Left renal pelvis (tissue), 4 donors: ENCODE measurements at regions not wholly inside any gene's neighbourhood (a gene's known extent, or its start where the extent isn't known, plus 50 kb on each side); places are given as distances from the start of the nearest gene placed in this dataset.
"Not testable (repeated sequence)": the region's sequence is repeated elsewhere in the genome, so short reads cannot be mapped to it uniquely, and the experiment has no call there.

Experiments used
- DNase-seq, 4 donors: peaks; one replicate each; pipeline ENCODE4 v3.0.0-alpha.2; 2013; ENCODE audit warnings: low read depth in 4 of 4, low spot score in 3 of 4

- DNase-seq, result no peak
Observed at GRCh38 chr11:134661660-134662059, 249.6 kb upstream of the B3GAT1 start.

GRCh38 chr11:134660416-134660815, 248.4 kb upstream of the B3GAT1 start:
- no peak for DNase-seq

GRCh38 chr11:134659882-134660281, 247.8 kb upstream of the B3GAT1 start:
- no peak for DNase-seq

- DNase-seq, result no peak
Observed at GRCh38 chr11:134658481-134659225, 246.6 kb upstream of the B3GAT1 start.

GRCh38 chr11:134657631-134658030, 245.6 kb upstream of the B3GAT1 start:
- no peak for DNase-seq

GRCh38 chr11:134656861-134657540, 245.0 kb upstream of the B3GAT1 start:
- DNase-seq, result no peak

GRCh38 chr11:134656086-134656840, 244.2 kb upstream of the B3GAT1 start:
- DNase-seq, result not testable (repeated sequence)

- DNase-seq, result no peak
Observed at GRCh38 chr11:134655189-134655989, 243.3 kb upstream of the B3GAT1 start.

GRCh38 chr11:134654161-134654915, 242.3 kb upstream of the B3GAT1 start:
- no peak for DNase-seq

GRCh38 chr11:134652586-134653255, 240.7 kb upstream of the B3GAT1 start:
- DNase-seq, result no peak

GRCh38 chr11:134647066-134647743, 235.2 kb upstream of the B3GAT1 start:
- no peak for DNase-seq

- no peak for DNase-seq
Observed at GRCh38 chr11:134646561-134646960, 234.5 kb upstream of the B3GAT1 start.

- no peak for DNase-seq
Observed at GRCh38 chr11:134645576-134645975, 233.5 kb upstream of the B3GAT1 start.

GRCh38 chr11:134644476-134645456, 232.7 kb upstream of the B3GAT1 start:
- no peak for DNase-seq

GRCh38 chr11:134643115-134644012, 231.3 kb upstream of the B3GAT1 start:
- DNase-seq, result no peak

GRCh38 chr11:134642206-134642605, 230.2 kb upstream of the B3GAT1 start:
- DNase-seq, result no peak
